ENCODE measurements at regions not wholly inside any gene's neighbourhood (a gene's known extent, or its start where the extent isn't known, plus 50 kb on each side); places are given as distances from the start of the nearest gene placed in this dataset.

DNA sequence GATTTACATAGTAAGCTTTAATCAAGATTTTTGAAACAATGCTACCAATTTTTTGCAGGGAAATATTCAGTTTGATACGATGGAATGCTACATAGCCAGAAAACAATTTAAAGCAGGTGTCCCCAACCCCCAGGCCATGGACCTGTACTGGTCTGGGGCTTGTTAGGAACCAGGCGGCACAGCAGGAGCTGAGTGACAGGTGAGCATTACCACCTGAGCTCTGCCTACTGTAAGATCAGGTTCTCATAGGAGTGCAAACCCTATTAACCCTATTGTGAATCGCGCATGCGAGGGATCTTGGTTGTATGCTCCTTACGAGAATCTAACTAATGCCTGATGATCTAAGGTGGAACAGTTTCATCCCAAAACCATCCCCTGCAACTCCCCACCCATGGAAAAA, 322.6 kb upstream of the NECTIN3 start:
- no peak for DNase-seq
- H3K4me1 ChIP-seq, result no peaks in the 10 kb centered on the region
- no peaks in the 10 kb centered on the region for H3K36me3 ChIP-seq
- no peak overlapping the region for H3K4me3 ChIP-seq
- H3K27ac ChIP-seq, result no peak overlapping the region
- no peaks in the 10 kb centered on the region for H3K9me3 ChIP-seq
- H3K27me3 ChIP-seq, result no peaks in the 10 kb centered on the region
- TF ChIP-seq, protein P1, sequence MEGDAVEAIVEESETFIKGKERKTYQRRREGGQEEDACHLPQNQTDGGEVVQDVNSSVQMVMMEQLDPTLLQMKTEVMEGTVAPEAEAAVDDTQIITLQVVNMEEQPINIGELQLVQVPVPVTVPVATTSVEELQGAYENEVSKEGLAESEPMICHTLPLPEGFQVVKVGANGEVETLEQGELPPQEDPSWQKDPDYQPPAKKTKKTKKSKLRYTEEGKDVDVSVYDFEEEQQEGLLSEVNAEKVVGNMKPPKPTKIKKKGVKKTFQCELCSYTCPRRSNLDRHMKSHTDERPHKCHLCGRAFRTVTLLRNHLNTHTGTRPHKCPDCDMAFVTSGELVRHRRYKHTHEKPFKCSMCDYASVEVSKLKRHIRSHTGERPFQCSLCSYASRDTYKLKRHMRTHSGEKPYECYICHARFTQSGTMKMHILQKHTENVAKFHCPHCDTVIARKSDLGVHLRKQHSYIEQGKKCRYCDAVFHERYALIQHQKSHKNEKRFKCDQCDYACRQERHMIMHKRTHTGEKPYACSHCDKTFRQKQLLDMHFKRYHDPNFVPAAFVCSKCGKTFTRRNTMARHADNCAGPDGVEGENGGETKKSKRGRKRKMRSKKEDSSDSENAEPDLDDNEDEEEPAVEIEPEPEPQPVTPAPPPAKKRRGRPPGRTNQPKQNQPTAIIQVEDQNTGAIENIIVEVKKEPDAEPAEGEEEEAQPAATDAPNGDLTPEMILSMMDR (IDR thresholded peaks at IDR 0.05), result no peak
- no peak for TF ChIP-seq POLR2A (IDR thresholded peaks at IDR 0.05)
- intact Hi-C loops (cut with DNase I; ENCODE audit: low total_unique reads), result no loop called here

GRCh38 chr3:110750201-110750600, 321.4 kb upstream of the NECTIN3 start:
- TF ChIP-seq, protein P1 (IDR thresholded peaks at IDR 0.05), result no peak
- no peak for TF ChIP-seq POLR2A (IDR thresholded peaks at IDR 0.05)
- Histone ChIP-seq H3K27ac (no peak overlapping the region), H3K27me3 (no peaks in the 10 kb centered on the region), H3K9me3 (no peaks in the 10 kb centered on the region), H3K4me3 (no peak overlapping the region), H3K4me1 (no peaks in the 10 kb centered on the region), H3K36me3 (no peaks in the 10 kb centered on the region)
- no peak for DNase-seq
- intact Hi-C loops (cut with DNase I; ENCODE audit: low total_unique reads), result no loop called here

DNA sequence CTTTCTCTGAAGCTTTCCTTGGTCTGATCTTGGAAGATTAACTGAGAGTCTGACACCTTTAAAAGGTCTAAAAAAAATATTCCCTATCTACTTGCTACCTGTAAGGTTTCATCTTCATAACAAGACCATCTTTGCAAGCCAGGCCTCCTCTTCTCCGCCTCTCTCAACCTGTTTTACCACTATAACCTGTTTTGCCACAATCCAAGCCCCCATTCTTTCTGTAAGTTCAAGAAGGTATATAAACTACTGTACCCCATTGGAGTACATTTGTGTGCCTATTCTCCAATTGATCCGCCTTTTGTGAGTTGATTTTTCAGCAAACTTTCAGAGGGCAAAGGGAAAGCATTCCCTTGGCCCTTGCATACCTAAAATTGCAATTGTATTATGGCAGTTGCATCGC, 319.3 kb upstream of the NECTIN3 start:
- Histone ChIP-seq H3K27me3 (no peaks in the 10 kb centered on the region), H3K4me3 (no peak overlapping the region), H3K36me3 (no peaks in the 10 kb centered on the region), H3K9me3 (no peaks in the 10 kb centered on the region), H3K4me1 (no peaks in the 10 kb centered on the region), H3K27ac (no peak overlapping the region)
- intact Hi-C loops (cut with DNase I; ENCODE audit: low total_unique reads), result no loop called here
- TF ChIP-seq, protein P1 (IDR thresholded peaks at IDR 0.05), result no peak
- TF ChIP-seq POLR2A (IDR thresholded peaks at IDR 0.05), result no peak
- no peak for DNase-seq

DNA sequence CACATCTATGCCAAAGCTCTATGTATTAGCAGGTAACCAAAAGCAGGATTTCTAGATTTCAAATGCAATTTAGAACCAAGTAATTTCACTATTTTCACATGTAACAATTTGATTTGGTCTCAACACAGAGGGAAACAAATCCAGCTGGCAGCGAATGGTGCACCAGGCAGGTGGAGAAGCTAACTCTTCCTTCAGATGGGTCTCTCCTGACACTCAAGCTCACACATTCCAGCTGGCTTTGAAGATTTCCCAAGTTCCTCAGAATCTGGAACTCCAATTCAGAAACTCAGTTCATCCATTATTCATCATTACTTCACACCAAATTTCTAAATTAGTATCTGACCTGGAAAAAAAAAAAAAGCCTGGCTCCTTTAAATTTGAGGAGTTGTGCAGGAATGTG, 318.1 kb upstream of the NECTIN3 start:
- Histone ChIP-seq H3K27me3 (no peaks in the 10 kb centered on the region), H3K27ac (no peak overlapping the region), H3K4me1 (no peaks in the 10 kb centered on the region), H3K36me3 (no peaks in the 10 kb centered on the region), H3K4me3 (no peak overlapping the region), H3K9me3 (no peaks in the 10 kb centered on the region)
- DNase-seq, result no peak
- intact Hi-C loops (cut with DNase I; ENCODE audit: low total_unique reads), result no loop called here
- TF ChIP-seq POLR2A (IDR thresholded peaks at IDR 0.05), result no peak
- TF ChIP-seq, protein P1 (IDR thresholded peaks at IDR 0.05), result no peak

- no peaks in the 10 kb centered on the region for H3K27me3 ChIP-seq
- H3K36me3 ChIP-seq, result no peaks in the 10 kb centered on the region
- TF ChIP-seq POLR2A (IDR thresholded peaks at IDR 0.05), result no peak
- TF ChIP-seq, protein P1 (IDR thresholded peaks at IDR 0.05), result no peak
- no peak for DNase-seq
- H3K4me3 ChIP-seq, result no peak overlapping the region
- H3K27ac ChIP-seq, result no peak overlapping the region
- no peaks in the 10 kb centered on the region for H3K9me3 ChIP-seq
- no peaks in the 10 kb centered on the region for H3K4me1 ChIP-seq
- intact Hi-C loops (cut with DNase I; ENCODE audit: low total_unique reads), result no loop called here
Measured at GRCh38 chr3:110754212-110754916, 317.3 kb upstream of the NECTIN3 start.

All from uterus (tissue), 3 donors.